ENCODE measurements at regions not wholly inside any gene's neighbourhood (a gene's known extent, or its start where the extent isn't known, plus 50 kb on each side); places are given as distances from the start of the nearest gene placed in this dataset.

- no peak overlapping the region for H3K4me3 ChIP-seq (ENCODE audit: low read length)
- H3K36me3 ChIP-seq (ENCODE audit: control insufficient read depth, insufficient read depth, low read length) = no peaks in the 10 kb centered on the region
- no peak overlapping the region for H3K27ac ChIP-seq (ENCODE audit: low read length)
- no peaks in the 10 kb centered on the region for H3K4me1 ChIP-seq (ENCODE audit: control insufficient read depth, insufficient read depth, low read length)
- no CpG with 5 or more reads among the region's 3 CpGs for WGBS (ENCODE audit: insufficient coverage, low lambda C conversion rate)
- no peaks in the 10 kb centered on the region for H3K9me3 ChIP-seq (ENCODE audit: control insufficient read depth, low read depth, low read length)
- no peaks in the 10 kb centered on the region for H3K27me3 ChIP-seq (ENCODE audit: control insufficient read depth, insufficient read depth, low read length)
- no peak for DNase-seq
Observed at GRCh38 chr11:23022854-23023253, 162.6 kb upstream of the CCDC179 start.

GRCh38 chr11:23023319-23023718 is 163.0 kb upstream of the CCDC179 start:
- H3K27me3 ChIP-seq (ENCODE audit: control insufficient read depth, insufficient read depth, low read length) = no peaks in the 10 kb centered on the region
- H3K4me3 ChIP-seq (ENCODE audit: low read length) = no peak overlapping the region
- DNase-seq = no peak
- WGBS (ENCODE audit: insufficient coverage, low lambda C conversion rate) = 60% methylated on average over 1 of the region's 2 CpGs
- no peaks in the 10 kb centered on the region for H3K36me3 ChIP-seq (ENCODE audit: control insufficient read depth, insufficient read depth, low read length)
- H3K4me1 ChIP-seq (ENCODE audit: control insufficient read depth, insufficient read depth, low read length) = no peaks in the 10 kb centered on the region
- no peak overlapping the region for H3K27ac ChIP-seq (ENCODE audit: low read length)
- H3K9me3 ChIP-seq (ENCODE audit: control insufficient read depth, low read depth, low read length) = no peaks in the 10 kb centered on the region

- 48% methylated on average over 3 of the region's 3 CpGs for WGBS (ENCODE audit: insufficient coverage, low lambda C conversion rate)
- Histone ChIP-seq H3K27ac (ENCODE audit: low read length) (no peak overlapping the region), H3K4me1 (ENCODE audit: control insufficient read depth, insufficient read depth, low read length) (no peaks in the 10 kb centered on the region), H3K36me3 (ENCODE audit: control insufficient read depth, insufficient read depth, low read length) (no peaks in the 10 kb centered on the region), H3K4me3 (ENCODE audit: low read length) (no peak overlapping the region), H3K9me3 (ENCODE audit: control insufficient read depth, low read depth, low read length) (no peaks in the 10 kb centered on the region), H3K27me3 (ENCODE audit: control insufficient read depth, insufficient read depth, low read length) (no peaks in the 10 kb centered on the region)
- DNase-seq = peak in 1 of 2 donors; percentile 33
Observed at GRCh38 chr11:23041001-23041503, 180.8 kb upstream of the CCDC179 start.

DNA sequence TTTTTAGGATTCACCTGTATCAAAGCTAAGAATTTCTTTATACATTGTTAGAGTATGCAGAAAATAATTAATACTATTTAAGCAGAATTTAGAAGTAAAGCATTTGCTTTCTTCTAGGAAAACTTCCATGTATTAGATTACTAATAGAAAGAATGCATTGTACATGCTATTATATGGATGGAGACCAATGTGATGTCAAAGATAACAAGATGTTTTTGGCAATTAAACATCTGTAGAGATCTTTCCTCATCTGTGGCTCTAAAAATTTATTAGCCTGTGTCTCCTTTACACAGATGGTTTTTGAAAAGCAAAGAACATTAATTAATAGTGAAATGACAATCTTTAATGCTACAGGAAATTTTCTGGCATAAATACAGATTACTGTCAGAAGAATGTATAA is 198.4 kb upstream of the CCDC179 start:
- no peak for DNase-seq
- Histone ChIP-seq H3K4me3 (ENCODE audit: low read length) (no peak overlapping the region), H3K27me3 (ENCODE audit: control insufficient read depth, insufficient read depth, low read length) (no peaks in the 10 kb centered on the region), H3K27ac (ENCODE audit: low read length) (no peak overlapping the region), H3K4me1 (ENCODE audit: control insufficient read depth, insufficient read depth, low read length) (no peaks in the 10 kb centered on the region), H3K36me3 (ENCODE audit: control insufficient read depth, insufficient read depth, low read length) (no peaks in the 10 kb centered on the region), H3K9me3 (ENCODE audit: control insufficient read depth, low read depth, low read length) (no peaks in the 10 kb centered on the region)

DNA sequence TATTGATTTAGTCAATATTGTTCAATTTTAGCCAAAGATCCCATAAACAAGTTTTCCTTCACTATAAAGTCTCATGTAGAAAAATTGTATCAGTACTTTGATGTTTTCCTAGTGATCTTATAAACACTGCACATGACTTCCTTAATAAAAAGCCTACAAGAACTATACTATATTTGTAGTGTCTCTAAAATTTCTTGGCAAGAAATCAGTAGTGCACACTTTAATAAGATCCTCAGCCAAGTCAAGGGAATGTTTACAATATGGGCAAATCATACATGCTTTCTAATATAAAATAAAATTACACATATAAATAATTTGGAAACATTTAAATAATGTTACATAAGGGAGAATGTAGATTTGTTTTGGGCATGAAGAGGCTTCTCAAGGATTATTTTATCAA is 203.0 kb upstream of the CCDC179 start:
- H3K36me3 ChIP-seq (ENCODE audit: control insufficient read depth, insufficient read depth, low read length) = no peaks in the 10 kb centered on the region
- DNase-seq = no peak
- no peaks in the 10 kb centered on the region for H3K27me3 ChIP-seq (ENCODE audit: control insufficient read depth, insufficient read depth, low read length)
- H3K4me3 ChIP-seq (ENCODE audit: low read length) = no peak overlapping the region
- no peak overlapping the region for H3K27ac ChIP-seq (ENCODE audit: low read length)
- H3K9me3 ChIP-seq (ENCODE audit: control insufficient read depth, low read depth, low read length) = no peaks in the 10 kb centered on the region
- H3K4me1 ChIP-seq (ENCODE audit: control insufficient read depth, insufficient read depth, low read length) = no peaks in the 10 kb centered on the region

GRCh38 chr11:23078289-23078971 is 218.2 kb upstream of the CCDC179 start:
- no peaks in the 10 kb centered on the region for H3K9me3 ChIP-seq (ENCODE audit: control insufficient read depth, low read depth, low read length)
- H3K36me3 ChIP-seq (ENCODE audit: control insufficient read depth, insufficient read depth, low read length) = no peaks in the 10 kb centered on the region
- H3K27me3 ChIP-seq (ENCODE audit: control insufficient read depth, insufficient read depth, low read length) = no peaks in the 10 kb centered on the region
- H3K4me1 ChIP-seq (ENCODE audit: control insufficient read depth, insufficient read depth, low read length) = peaks cover 4% of the 10 kb centered on the region
- H3K27ac ChIP-seq (ENCODE audit: low read length) = peak overlapping the region; percentile 73
- peak overlapping the region; percentile 25 for H3K4me3 ChIP-seq (ENCODE audit: low read length)
- peak; percentile 6 to 44 for DNase-seq
- 60% methylated on average over 1 of the region's 5 CpGs for WGBS (ENCODE audit: insufficient coverage, low lambda C conversion rate)

- Histone ChIP-seq H3K4me3 (ENCODE audit: low read length) (no peak overlapping the region), H3K27ac (ENCODE audit: low read length) (peak overlapping the region; percentile 73), H3K36me3 (ENCODE audit: control insufficient read depth, insufficient read depth, low read length) (no peaks in the 10 kb centered on the region), H3K4me1 (ENCODE audit: control insufficient read depth, insufficient read depth, low read length) (peaks cover 4% of the 10 kb centered on the region), H3K9me3 (ENCODE audit: control insufficient read depth, low read depth, low read length) (no peaks in the 10 kb centered on the region), H3K27me3 (ENCODE audit: control insufficient read depth, insufficient read depth, low read length) (no peaks in the 10 kb centered on the region)
- DNase-seq = peak in 1 of 2 donors; percentile 3
- 83% methylated on average over 1 of the region's 3 CpGs for WGBS (ENCODE audit: insufficient coverage, low lambda C conversion rate)
Observed at GRCh38 chr11:23079382-23079813, 219.1 kb upstream of the CCDC179 start.

DNA sequence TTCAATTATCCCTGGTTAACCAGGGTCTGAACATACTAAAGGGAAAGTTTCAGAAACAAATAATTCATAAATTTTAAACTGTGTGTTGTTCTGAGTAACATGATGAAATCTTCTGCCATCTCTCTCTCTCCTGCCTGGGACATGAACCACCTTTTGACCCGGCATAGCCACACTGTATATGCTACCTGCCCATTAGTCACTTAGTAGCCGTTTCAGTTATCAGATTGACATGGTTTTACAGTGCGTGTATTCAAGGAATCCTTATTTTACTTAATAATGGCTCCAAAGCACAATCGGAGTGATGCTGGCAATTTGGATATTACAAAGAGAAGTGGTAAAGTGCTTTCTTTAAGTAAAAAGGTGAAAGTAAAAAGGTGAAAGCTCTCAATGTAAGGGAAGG is 227.1 kb upstream of the CCDC179 start:
- no peaks in the 10 kb centered on the region for H3K9me3 ChIP-seq (ENCODE audit: control insufficient read depth, low read depth, low read length)
- H3K27ac ChIP-seq (ENCODE audit: low read length) = no peak overlapping the region
- DNase-seq = no peak
- H3K4me3 ChIP-seq (ENCODE audit: low read length) = no peak overlapping the region
- H3K36me3 ChIP-seq (ENCODE audit: control insufficient read depth, insufficient read depth, low read length) = no peaks in the 10 kb centered on the region
- no peaks in the 10 kb centered on the region for H3K4me1 ChIP-seq (ENCODE audit: control insufficient read depth, insufficient read depth, low read length)
- H3K27me3 ChIP-seq (ENCODE audit: control insufficient read depth, insufficient read depth, low read length) = no peaks in the 10 kb centered on the region
- 89% methylated on average over 1 of the region's 4 CpGs for WGBS (ENCODE audit: insufficient coverage, low lambda C conversion rate)

GRCh38 chr11:23090659-23091058 is 230.4 kb upstream of the CCDC179 start:
- H3K27ac ChIP-seq (ENCODE audit: low read length) = no peak overlapping the region
- no peak for DNase-seq
- no peaks in the 10 kb centered on the region for H3K9me3 ChIP-seq (ENCODE audit: control insufficient read depth, low read depth, low read length)
- no peaks in the 10 kb centered on the region for H3K27me3 ChIP-seq (ENCODE audit: control insufficient read depth, insufficient read depth, low read length)
- no peaks in the 10 kb centered on the region for H3K4me1 ChIP-seq (ENCODE audit: control insufficient read depth, insufficient read depth, low read length)
- WGBS (ENCODE audit: insufficient coverage, low lambda C conversion rate) = no CpG with 5 or more reads among the region's 2 CpGs
- H3K36me3 ChIP-seq (ENCODE audit: control insufficient read depth, insufficient read depth, low read length) = no peaks in the 10 kb centered on the region
- H3K4me3 ChIP-seq (ENCODE audit: low read length) = no peak overlapping the region

DNA sequence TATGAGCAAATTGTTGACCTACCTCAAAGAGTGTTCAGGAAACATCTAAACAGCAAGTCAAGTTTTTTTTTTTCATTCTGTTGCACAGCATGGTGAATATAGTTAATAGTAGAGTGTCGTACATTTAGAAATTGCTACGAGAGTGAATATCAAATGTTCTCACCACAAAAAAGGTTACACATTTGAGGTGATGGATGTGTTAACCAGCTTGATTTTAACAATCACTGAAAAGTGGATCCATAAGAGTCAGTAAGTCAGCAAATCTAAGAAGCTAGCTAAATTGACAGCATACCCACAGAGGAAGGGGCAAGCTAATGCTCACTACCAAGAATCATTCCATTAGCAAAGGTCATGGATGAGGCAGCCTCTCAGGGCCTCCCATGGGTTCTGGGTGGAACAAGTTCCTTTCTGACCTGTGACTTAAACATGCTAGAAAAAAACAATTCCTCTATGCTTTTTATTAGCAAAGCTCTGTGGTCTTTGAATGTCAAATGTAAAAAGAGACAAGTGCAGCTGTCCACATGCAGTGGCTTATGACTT is 235.4 kb upstream of the CCDC179 start:
- Histone ChIP-seq H3K27ac (ENCODE audit: low read length) (no peak overlapping the region), H3K36me3 (ENCODE audit: control insufficient read depth, insufficient read depth, low read length) (no peaks in the 10 kb centered on the region), H3K4me1 (ENCODE audit: control insufficient read depth, insufficient read depth, low read length) (no peaks in the 10 kb centered on the region), H3K27me3 (ENCODE audit: control insufficient read depth, insufficient read depth, low read length) (no peaks in the 10 kb centered on the region), H3K9me3 (ENCODE audit: control insufficient read depth, low read depth, low read length) (no peaks in the 10 kb centered on the region), H3K4me3 (ENCODE audit: low read length) (no peak overlapping the region)
- WGBS (ENCODE audit: insufficient coverage, low lambda C conversion rate) = no CpG with 5 or more reads among the region's 2 CpGs
- DNase-seq = no peak

- DNase-seq = peak in 1 of 2 donors; percentile 14
- WGBS (ENCODE audit: insufficient coverage, low lambda C conversion rate) = 50% methylated on average over 2 of the region's 4 CpGs
- H3K27me3 ChIP-seq (ENCODE audit: control insufficient read depth, insufficient read depth, low read length) = no peaks in the 10 kb centered on the region
Observed at GRCh38 chr11:23097891-23098290, 237.6 kb upstream of the CCDC179 start.

More at GRCh38 chr11:23097891-23098290, 237.6 kb upstream of the CCDC179 start:
- no peak overlapping the region for H3K4me3 ChIP-seq (ENCODE audit: low read length)
- no peaks in the 10 kb centered on the region for H3K9me3 ChIP-seq (ENCODE audit: control insufficient read depth, low read depth, low read length)
- H3K4me1 ChIP-seq (ENCODE audit: control insufficient read depth, insufficient read depth, low read length) = no peaks in the 10 kb centered on the region
- H3K36me3 ChIP-seq (ENCODE audit: control insufficient read depth, insufficient read depth, low read length) = no peaks in the 10 kb centered on the region
- no peak overlapping the region for H3K27ac ChIP-seq (ENCODE audit: low read length)
